Stromal cell of bone marrow (primary cell): ENCODE measurements at regions not wholly inside any gene's neighbourhood (a gene's known extent, or its start where the extent isn't known, plus 50 kb on each side); places are given as distances from the start of the nearest gene placed in this dataset.

Experiments
- DNase-seq: peaks from one replicate; pipeline ENCODE4 v3.0.0-alpha.2; 2012; ENCODE audit warnings: low read depth

DNA sequence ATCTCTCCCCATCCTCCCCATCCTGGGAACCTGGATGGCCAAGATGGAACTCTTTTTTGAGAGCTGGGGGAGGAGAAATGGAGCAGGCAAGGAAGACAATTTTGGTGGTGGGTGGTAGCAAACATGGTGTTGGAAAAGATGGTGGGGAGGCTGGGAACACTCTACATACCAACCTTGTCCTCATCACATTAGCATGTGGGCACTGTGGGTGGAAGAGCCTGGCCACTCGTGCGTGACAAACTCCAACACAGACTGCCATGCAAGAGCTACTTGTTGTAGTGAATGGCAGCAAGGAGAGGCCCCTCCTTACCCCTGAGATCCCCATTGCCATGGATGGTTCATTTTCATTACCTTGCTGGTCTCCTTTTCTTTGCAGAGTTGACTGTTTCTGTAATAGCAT lies 262.6 kb downstream of the RPLP1 start:
- no peak for DNase-seq

DNA sequence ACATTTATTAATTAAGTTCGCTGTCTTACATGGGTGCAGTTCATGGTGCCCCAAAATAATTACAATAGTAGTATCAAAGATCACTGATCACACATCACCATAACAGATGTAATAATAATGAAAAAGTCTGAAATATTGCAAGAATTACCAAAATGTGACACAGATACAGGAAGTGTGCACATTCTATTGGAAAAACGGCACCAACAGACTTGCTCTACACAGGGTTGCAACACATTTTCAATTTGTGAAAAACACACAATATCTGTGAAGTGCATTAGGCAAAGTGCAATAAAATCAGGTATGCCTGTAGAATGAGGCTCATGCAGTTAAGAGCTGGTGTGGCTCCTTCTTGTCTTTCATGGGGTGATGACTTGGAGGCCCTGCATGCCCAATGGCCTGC lies 265.8 kb downstream of the RPLP1 start:
- no peak for DNase-seq

DNA sequence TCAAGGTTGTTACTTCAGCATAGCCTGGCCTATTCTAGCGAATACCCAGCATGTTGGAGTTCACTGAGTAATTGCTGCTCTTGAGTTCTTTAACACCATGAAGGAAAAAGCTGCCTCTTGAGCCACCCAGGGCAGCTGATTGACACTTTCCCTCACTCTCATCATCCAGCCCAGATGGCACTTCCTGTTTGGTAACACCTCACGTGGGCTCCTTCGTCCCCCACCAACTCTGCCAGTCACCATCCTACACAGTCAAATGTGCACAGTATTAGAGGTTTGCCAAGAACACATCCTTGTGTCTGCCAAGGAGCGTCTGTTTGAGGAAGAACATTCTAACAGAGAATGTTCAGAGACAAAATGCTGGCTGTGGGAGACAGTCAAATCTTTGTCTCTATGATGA lies 266.3 kb downstream of the RPLP1 start:
- no peak for DNase-seq

DNA sequence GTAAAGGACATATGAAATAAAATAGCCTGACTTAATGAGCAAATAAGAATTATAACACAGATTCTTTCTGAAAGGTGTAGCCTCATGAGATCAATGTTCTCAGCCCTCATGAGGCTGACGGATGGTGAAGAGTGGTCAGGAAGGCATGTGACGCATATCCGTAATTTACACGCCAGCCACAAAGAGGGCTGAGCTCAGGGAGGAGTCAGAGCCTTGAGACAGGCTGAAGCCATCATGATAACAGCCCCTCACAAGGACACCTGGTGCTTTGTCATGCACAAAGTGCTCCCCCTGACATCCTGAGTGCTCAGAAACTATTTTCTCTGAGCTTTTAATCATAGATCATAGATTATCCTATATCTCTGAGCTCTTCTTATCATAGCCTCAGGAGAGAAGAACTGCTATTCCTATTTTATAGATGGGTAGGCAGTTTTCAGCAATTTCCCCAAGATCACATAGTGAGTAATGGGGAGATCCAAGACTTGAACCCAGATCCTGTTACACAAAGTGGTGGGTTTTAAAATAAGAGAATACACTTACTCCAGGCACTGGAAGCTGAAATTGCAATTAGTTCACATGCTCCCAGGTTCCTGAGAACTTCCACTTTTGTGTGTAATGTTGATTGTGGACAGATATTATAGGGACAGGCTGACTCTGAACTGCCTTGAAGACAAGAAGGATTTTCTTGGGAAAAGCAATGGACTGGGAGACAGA lies 267.1 kb downstream of the RPLP1 start:
- no peak for DNase-seq

- DNase-seq, result no peak
These were observed 267.9 kb downstream of the RPLP1 start for GRCh38 chr15:69720536-69720935.

DNA sequence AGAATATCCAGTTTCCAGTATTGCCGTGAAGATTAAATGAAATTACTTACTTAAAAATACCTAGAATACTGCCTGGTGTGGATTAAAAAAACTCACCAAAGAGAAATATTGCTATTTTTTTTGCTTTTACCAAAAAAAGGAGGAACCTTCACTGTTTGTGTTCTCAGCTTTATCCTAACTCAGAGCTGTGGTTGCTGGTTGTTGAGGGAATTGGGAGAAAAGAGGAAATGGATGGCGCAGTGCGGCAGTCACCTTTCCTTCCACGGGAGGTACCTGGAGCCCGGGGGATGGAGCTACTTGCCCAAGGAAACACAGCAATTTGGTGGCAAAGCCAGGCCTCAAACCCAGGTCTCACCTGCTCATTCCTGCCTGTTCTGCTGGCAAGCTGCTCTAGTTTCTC lies 270.3 kb downstream of the RPLP1 start:
- DNase-seq, result no peak

DNA sequence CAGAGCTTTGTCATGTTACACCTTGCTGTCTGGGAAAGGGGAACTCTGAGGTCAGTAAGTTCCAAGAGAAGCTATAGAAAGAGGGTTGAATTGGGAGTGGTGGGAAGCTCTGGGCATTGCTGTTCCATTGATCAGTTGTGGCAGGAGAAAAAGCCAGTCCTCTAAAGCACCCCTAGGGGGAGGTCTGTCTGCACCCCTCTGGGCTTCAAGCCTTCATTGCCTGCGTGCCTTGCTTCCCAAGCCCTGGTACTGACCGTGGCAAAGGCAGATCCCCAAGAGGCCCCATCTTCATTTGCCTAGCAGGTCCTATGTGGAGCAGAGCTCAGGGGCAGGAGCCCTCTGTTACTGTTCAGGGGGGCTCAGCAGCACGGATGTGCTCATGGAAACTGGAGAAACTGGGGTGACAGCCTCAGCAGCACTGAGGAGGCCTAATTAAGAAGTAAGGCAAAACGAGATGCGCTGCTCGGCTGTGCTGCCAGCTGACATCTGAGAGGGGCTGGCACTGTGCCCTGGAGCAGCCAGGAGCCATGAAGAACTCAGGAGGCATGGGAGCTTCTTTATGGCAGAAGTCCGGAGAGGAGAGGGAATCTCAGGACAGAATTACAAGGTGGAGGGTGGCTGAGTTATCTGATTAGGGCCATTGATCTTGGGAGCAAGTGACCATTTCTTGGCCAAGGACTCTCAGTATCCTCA lies 270.9 kb downstream of the RPLP1 start:
- DNase-seq, result no peak

GRCh38 chr15:69724333-69724732 lies 271.7 kb downstream of the RPLP1 start:
- DNase-seq, result no peak

DNA sequence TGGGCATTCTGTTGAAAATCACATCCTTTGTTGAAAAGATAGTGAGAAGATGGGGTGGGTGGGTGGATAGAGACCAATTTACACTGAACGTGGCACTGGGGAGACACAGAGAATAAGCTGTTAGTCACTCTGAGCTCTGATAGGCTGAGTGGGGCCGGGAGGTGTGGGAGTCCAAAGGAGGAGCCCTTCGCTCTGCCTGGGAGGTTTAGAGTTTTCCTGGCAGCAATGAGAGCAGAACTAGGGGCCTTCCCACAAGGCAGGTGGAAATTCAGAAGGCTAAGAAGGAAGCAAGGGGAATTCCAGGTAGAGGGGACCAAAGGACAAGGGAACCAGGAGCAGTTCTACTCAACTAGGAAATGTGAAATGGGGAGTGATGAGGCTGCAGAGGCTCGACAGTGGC lies 272.7 kb downstream of the RPLP1 start:
- DNase-seq, result no peak

DNA sequence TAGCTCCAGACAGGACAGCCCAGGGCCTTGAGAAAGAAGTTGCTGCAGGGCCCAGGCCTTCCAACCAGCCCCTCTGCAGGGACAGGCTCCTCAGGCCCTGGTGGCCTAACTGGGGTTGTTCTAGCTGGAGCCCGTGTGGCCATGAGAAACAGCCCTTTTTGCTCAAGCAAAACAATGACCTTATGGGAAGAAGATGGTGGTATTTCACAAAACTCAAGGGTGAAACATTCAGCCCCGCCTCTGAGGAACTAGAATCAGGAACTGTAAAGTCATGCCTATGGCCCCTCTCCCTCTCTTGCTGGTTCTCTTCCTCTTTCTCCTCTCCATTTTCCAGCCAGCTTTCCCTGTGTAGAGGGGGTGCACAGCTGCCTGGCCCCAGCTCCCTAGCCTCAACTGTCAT lies 273.3 kb downstream of the RPLP1 start:
- DNase-seq, result no peak

DNA sequence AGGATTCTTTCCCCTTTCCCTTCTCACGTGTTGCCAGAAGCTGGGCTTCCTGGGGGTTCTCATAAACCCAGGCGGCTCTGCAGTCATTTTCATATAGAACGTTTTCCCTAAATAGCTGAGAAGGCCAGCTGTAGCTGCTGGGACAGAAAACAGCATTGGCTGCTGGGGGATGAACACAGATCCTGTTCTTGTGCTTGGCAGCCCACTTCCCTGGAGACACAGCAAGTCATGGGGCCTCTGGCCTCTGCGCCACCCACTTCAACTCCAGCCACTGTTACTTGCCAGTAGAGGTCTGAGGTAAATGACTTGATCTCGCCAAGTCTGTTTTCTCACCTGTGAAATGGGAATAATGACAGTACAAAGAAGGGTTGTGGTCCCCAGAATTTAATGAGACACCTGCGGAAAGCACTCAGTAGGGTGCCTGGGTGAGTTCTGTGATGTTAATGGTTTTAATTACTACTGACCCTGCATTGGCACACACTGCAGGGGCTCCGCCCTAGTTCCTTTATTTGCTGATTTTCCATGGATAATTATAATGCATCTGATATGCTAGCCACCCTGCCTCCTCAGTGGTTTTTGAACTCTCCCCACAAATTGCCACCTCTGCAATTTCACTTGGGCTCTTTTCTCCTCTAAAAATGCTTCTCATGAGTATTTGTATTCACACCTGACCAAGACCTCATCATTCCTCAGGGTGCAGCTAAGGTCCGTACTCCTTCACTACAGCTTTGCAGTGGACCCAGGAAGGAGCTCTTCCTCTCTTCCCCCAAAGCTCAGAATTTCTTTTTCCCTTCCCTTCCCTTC lies 274.7 kb downstream of the RPLP1 start:
- no peak for DNase-seq

DNA sequence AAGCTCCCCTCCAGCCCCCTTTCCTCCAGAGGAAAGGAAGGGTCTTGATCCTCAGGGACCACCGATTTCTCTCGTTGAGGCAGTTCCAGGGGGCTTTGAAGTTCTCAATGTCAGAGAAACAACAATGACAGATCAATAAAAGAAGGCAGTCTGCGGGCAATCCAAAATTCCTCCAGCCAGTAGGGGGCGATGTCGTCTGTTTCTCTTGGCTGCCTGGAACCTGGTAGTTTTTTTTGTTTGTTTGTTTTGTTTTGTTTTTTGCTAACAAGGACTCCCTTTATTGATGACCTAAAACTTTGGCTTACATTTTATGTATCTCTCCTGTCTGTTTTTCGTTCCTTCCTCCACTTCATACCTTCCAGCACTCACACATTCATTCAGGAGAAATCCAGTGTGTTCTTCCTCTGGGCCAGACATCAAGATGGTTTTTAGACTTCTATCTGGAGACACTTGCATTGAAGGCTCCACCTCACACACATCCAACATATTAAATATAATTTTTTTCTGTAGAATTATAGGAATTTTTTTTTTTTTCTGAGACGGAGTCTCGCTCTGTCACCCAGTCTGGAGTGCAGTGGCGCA lies 276.6 kb downstream of the RPLP1 start:
- no peak for DNase-seq

- DNase-seq, result no peak
These were observed 277.9 kb downstream of the RPLP1 start for GRCh38 chr15:69730281-69731080.

- DNase-seq, result no peak
These were observed 278.4 kb downstream of the RPLP1 start for GRCh38 chr15:69731081-69731330.

DNA sequence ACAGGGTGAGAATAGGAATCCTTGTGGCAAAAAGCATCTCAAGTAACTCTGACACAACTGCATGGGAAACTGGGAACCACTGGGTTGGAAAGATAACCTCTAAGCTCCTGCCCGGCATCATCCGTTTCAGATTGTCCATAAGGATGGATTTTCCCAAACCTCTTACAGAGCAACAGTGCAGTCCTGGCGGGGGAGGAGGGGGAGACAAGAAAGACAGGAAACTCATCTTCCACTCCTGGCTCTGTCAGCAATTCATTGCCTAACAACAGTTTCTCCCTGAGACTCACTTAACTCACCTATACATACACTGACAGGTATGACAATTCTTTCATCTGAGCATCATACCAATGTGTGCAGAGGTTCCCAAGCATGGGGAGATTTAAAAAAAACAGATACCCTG lies 279.0 kb downstream of the RPLP1 start:
- DNase-seq, result no peak

DNA sequence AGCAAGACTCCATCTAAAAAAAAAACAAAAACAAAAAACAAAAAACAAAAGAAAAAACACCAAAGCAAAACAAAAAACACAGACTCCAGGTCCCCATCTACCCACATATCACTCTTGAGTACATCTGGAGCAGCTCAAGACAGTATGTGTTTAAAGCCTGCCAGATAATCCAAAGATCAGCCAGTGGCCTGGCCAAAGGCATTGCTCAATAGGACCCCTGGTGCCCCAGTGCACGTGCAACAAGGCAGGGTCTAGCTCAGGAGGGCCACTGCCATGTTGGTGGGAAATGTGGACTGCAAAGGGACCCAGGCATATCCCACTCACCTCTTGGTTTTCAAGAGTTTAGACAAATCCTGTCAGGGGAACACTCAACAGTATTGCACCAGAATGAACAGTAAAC lies 279.5 kb downstream of the RPLP1 start:
- DNase-seq, result no peak

- no peak for DNase-seq
These were observed 282.1 kb downstream of the RPLP1 start for GRCh38 chr15:69734699-69735098.

GRCh38 chr15:69735121-69735520 lies 282.5 kb downstream of the RPLP1 start:
- no peak for DNase-seq

GRCh38 chr15:69736161-69736560 lies 283.5 kb downstream of the RPLP1 start:
- DNase-seq, result no peak

DNA sequence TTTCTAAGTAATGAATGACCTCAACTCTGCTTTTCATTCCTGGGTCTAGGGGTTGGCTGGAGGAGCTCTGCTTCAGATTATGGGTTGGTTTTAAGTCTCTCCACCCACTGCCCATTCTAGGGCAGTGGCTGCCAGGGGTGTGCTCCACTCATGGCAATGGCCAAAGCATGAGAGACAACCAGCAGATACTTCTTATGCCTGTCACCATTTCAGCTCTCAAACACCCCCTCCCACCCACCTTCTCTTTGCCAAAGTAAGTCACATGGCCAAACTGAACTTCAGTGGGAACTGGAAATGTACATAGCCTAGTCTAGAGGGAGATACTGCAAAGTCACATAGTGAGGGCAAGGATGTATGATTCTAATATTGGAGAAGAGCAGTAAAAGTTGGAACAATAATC lies 285.3 kb downstream of the RPLP1 start:
- DNase-seq, result no peak

- DNase-seq, result no peak
These were observed 288.1 kb downstream of the RPLP1 start for GRCh38 chr15:69740684-69741083.

GRCh38 chr15:69742361-69742760 lies 289.7 kb downstream of the RPLP1 start:
- no peak for DNase-seq
